Urothelium cell line (cell line): ENCODE measurements at regions not wholly inside any gene's neighbourhood (a gene's known extent, or its start where the extent isn't known, plus 50 kb on each side); places are given as distances from the start of the nearest gene placed in this dataset.
"Not testable (repeated sequence)": the region's sequence is repeated elsewhere in the genome, so short reads cannot be mapped to it uniquely, and the experiment has no call there.

Experiments used
- DNase-seq: peaks from one replicate; pipeline ENCODE4 v3.0.0; 2011; ENCODE audit warnings: low spot score, mixed read lengths
- FAIRE-seq: peaks from 2 replicates; lab custom pipeline; 2011; peaks lifted over from hg19 to GRCh38; lab: Jason Lieb, UNC

DNA sequence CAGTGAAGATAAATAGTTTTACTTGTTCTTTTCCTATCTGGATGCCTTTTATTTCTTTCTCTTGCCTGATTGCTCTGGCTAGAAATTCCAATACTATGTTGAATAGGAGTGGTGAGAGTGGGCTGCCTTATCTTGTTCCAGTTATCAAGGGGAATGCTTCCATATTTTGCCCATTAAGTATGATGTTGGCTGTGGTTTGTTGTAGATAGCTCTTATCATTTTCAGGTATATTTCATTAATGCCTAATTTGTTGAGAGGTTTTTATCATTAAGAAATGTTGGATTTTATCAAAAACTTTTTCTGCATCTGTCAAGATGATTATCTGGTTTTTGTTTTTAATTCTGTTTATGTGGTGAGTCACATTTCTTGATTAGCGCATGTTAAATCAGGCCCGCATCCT lies 655.8 kb downstream of the NUP35 start:
- no peak for FAIRE-seq

GRCh38 chr2:183782436-183782835 lies 658.2 kb downstream of the NUP35 start:
- FAIRE-seq, result no peak
- DNase-seq, result no peak

More for the DNA sequence above, 655.8 kb downstream of the NUP35 start:
- no peak for DNase-seq

DNA sequence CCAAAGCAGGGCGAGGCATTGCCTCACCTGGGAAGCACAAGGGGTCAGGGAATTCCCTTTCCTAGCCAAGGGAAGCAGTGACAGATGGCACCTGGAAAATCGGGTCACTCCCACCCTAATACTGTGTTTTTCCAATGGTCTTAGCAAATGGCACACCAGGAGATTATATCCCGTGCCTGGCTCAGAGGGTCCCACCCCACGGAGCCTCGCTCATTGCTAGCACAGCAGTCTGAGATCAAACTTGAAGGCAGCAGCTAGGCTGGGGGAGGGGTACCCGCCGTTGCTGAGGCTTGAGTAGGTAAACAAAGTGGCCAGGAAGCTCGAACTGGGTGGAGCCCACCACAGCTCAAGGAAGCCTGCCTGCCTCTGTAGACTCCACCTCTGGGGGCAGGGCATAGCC lies 664.6 kb downstream of the NUP35 start:
- DNase-seq, FAIRE-seq: not testable (repeated sequence)

GRCh38 chr2:183792165-183792924 lies 668.1 kb downstream of the NUP35 start:
- DNase-seq, FAIRE-seq: not testable (repeated sequence)

GRCh38 chr2:183798535-183798934 lies 674.3 kb downstream of the NUP35 start:
- no peak for DNase-seq
- FAIRE-seq, result no peak

- DNase-seq (no peak), FAIRE-seq (no peak)
Observed at GRCh38 chr2:183799761-183800160, 675.5 kb downstream of the NUP35 start.

DNA sequence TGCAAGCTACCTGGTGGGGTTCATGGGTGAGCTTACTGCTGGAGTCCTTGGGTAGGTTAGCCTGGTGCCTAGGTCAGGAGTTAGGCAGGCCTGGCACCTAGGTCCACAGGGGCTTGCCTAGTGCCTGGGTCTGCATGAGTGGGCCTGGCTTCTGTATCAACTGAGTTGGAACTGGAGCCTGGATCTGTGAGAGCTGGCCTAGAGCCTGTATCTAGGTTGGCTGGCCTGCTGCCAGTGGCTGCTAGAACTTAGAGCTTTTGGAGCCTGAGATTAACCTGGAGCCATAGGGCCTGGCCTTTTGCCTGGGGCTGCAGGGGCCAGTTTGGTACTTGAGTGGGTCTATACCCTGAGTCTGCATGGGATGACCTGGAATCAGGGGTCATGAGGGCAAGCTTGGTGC lies 679.4 kb downstream of the NUP35 start:
- FAIRE-seq, result no peak
- no peak for DNase-seq

- FAIRE-seq (no peak), DNase-seq (no peak)
Observed at GRCh38 chr2:183807870-183808269, 683.6 kb downstream of the NUP35 start.

DNA sequence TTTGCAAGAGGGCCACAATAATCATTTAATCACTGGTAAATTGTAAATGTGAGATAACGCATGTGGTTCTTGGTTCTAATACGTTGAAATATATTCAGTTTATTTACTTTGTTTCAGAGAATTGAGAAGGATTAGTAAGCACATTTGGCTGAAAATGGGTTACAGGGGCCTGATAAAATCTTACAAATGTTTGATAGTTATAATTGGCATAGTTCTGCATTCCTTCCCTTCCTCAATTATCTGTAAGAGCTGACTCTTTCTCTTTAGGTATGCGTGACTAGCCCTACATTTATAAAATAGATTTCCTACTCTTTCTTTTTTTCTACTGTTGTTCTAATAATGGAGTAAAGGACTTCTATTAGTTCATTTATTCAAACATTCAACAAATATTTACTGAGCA lies 685.2 kb downstream of the NUP35 start:
- FAIRE-seq (no peak), DNase-seq (no peak)

GRCh38 chr2:183811281-183811680 lies 687.0 kb downstream of the NUP35 start:
- no peak for DNase-seq
- FAIRE-seq, result no peak

DNA sequence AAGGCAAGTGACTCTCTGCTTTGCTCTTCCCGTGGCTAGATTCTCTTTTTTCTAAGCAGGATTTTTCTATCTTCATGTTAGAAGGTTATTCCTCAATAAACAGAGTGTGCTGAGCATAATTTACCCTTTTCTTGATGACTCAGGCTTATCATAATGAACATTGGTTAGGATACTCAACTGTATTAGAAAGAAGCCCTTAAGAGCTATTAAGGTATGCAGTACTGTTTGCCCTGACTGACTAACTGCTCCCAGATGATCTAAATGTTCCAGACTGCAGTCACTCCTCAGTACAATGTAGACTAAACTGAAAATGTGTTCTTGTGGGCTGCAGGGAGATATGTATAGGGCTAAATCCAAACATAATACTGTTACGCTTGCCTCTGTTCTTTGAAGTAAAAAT lies 687.8 kb downstream of the NUP35 start:
- no peak for FAIRE-seq
- DNase-seq, result no peak

- DNase-seq (no peak), FAIRE-seq (no peak)
Observed at GRCh38 chr2:183825710-183826109, 701.5 kb downstream of the NUP35 start.

DNA sequence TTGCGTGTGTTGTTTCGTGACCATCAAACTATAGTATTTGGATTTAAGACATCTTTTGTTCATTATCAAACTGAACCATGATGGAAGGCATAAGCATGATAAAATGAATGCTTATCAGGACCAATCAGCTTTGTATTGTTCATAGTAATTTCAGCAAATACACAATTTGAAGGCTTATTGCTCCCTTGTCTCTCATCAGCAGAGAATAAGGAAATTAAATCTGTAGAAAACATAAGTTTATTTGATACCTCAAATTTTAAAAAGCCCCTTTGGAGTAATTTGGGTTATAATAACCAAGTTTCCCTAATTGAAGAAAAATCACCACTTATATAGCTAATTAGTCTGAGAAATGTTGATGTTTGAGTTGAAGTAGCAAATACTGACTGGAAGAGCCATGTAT lies 705.7 kb downstream of the NUP35 start:
- FAIRE-seq, result no peak
- DNase-seq, result no peak

DNA sequence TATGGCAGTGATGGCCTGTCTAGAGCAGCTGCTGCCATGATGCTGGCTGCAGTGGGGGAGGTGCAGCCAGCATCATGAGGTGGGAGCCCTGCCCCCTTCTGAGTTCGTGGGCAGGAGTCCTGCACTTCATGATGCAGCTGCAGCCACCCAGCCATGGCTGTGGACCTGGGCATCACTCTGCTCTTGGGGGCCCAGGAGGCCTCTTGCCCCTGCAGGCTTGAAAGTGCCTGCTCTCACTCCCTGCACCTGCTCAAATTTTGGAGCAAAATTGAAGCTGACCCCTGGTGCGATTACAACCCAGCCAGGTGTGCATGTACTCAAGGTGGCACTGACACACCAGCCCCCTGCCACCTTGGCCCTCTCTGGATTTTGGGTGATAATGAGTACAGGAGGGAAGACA lies 712.9 kb downstream of the NUP35 start:
- FAIRE-seq, result no peak

DNA sequence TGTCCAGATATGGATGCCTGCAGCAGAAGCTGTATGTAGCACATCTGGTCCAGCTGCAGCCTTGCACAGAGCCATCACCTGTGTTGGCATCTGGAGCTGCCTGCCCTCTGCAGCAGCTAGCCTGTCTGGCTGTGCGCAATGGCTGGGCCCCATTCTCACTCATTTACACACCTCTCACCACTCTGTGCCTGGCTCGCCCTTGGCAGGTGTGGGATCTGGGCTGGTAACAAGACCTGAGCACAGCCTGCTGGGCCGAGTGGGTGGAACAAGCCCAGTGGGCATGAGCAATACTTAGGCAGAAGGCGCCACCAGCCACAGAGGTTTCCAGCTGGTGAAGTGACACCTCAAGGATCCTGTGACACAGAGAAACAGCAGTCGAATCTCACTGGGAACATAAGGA lies 714.1 kb downstream of the NUP35 start:
- no peak for FAIRE-seq
- no peak for DNase-seq

More for the DNA sequence above, 712.9 kb downstream of the NUP35 start:
- no peak for DNase-seq

DNA sequence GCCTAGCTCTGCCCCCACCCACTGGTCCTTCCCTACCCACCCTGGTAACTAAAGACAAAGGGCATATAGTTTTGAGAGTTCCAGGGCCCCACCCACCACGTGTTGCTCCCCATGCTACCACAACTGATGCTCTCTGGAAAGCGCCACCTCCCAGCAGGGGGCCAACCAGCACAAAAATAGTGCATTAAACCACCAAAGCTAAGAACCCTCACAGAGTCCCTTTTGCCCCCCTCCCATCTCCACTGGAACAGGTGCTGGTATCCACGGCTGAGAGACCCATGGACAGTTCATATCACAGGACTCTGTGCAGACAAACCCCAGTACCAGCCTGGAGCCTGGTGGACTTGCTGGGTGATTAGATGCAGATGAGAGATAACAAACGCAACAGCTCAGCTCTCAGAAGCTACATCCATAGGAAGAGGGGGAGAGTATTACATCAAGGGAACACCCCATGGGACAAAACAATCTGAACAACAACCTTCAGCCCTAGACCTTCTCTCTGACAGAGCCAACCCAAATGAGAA lies 715.9 kb downstream of the NUP35 start:
- no peak for FAIRE-seq
- no peak for DNase-seq

- not testable (repeated sequence) for FAIRE-seq, DNase-seq
Observed at GRCh38 chr2:183849826-183850225, 725.6 kb downstream of the NUP35 start.

GRCh38 chr2:183859129-183859528 lies 734.9 kb downstream of the NUP35 start:
- DNase-seq (no peak), FAIRE-seq (no peak)

DNA sequence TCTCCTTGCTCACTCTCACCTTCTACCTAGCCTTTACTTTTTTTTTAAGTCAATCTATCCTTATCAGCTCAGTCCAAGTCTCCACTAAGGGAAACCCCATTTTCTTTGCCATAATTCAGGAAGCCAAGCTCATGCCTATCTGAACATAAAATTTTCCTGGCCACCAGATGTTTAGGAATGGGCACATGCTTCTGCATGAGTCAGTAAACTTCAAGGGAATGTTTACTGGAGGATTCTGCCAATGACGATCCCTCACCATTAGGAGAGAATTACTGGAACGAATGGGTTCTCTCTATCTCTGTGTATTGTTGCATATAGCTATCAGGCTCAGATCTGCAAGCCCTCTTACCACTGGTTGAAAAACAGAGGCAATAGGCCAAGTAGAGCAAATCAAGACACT lies 731.7 kb upstream of the ZNF804A start:
- FAIRE-seq, result no peak
- DNase-seq, result peak; percentile 4

- FAIRE-seq (no peak), DNase-seq (no peak)
Observed at GRCh38 chr2:183867206-183867605, 731.1 kb upstream of the ZNF804A start.

DNA sequence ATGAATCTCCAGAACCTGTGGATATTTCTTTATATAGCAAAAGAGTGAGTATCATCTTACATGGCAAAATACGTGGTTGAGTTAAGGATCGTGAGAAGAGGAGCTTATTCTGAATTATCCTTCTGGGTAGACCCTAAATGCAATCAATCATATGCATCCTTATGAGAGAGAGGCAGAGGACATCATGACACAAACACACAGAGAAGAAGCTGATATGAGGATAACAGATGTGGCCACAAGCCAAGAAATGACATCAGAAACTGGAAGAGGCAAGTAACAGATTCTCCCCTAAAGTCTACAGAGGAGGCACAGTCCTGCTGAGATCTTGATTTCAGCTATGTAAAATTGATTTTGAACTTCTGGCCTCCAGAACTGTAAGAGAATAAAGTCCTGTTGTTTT lies 730.2 kb upstream of the ZNF804A start:
- no peak for DNase-seq
- FAIRE-seq, result no peak

- FAIRE-seq (no peak), DNase-seq (peak; percentile 25)
Observed at GRCh38 chr2:183868707-183869106, 729.6 kb upstream of the ZNF804A start.

- FAIRE-seq (no peak), DNase-seq (no peak)
Observed at GRCh38 chr2:183872131-183872530, 726.2 kb upstream of the ZNF804A start.
